ENCODE measurements at regions not wholly inside any gene's neighbourhood (a gene's known extent, or its start where the extent isn't known, plus 50 kb on each side); places are given as distances from the start of the nearest gene placed in this dataset.
"Not testable (repeated sequence)": the region's sequence is repeated elsewhere in the genome, so short reads cannot be mapped to it uniquely, and the experiment has no call there.

- no peaks in the 10 kb centered on the region for H3K4me1 Mint-ChIP-seq
- H3K27ac Mint-ChIP-seq: no peak overlapping the region
- H3K36me3 Mint-ChIP-seq (ENCODE audit: low read depth): no peaks in the 10 kb centered on the region
- intact Hi-C loops (cut with micrococcal nuclease): no loop called here
- no peaks in the 10 kb centered on the region for H3K9me3 Mint-ChIP-seq
- no peak for DNase-seq
- H3K4me3 Mint-ChIP-seq: no peak overlapping the region
- H3K27me3 Mint-ChIP-seq: no peaks in the 10 kb centered on the region
These were observed 335.2 kb upstream of the KCND2 start for GRCh38 chr7:119937745-119938144.

DNA sequence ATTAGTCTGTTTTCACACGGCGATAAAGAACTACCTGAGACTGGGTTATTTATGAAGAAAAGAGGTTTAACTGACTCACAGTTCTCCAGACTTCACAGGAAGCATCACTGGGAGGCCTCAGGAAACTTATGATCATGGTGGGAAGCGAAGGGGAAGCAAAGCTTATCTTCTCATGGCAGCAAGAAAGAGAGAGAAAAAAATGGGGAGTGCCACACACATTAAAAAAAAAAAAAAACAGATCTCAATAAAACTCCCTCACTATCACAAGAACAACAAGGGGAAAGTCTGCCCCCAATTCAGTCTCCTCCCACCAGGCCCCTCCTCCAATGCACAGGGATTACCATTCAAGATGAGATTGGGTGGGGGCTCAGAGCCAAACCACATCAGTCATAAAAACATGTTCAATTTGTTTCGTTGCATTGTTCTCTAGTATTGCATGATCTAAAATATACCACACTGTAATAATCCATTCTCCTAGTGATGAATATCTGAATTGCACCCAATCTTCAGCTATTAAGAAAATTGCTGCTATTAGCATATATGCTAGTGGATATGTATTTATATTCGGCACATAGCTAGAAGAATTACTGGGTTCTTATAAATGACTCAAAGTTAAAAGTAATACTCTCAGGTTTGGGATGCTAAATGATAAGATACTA, 328.9 kb upstream of the KCND2 start:
- no peaks in the 10 kb centered on the region for H3K27me3 Mint-ChIP-seq

GRCh38 chr7:119944601-119944972, 328.4 kb upstream of the KCND2 start:
- no peak overlapping the region for H3K4me3 Mint-ChIP-seq

More for the DNA sequence above, 328.9 kb upstream of the KCND2 start:
- no peaks in the 10 kb centered on the region for H3K4me1 Mint-ChIP-seq
- H3K9me3 Mint-ChIP-seq: no peaks in the 10 kb centered on the region
- no peak overlapping the region for H3K4me3 Mint-ChIP-seq
- no peaks in the 10 kb centered on the region for H3K36me3 Mint-ChIP-seq (ENCODE audit: low read depth)
- no peak overlapping the region for H3K27ac Mint-ChIP-seq
- intact Hi-C loops (cut with micrococcal nuclease): no loop called here
- DNase-seq: no peak

GRCh38 chr7:119945822-119946221, 327.2 kb upstream of the KCND2 start:
- Mint-ChIP-seq H3K9me3 (no peaks in the 10 kb centered on the region), H3K4me1 (no peaks in the 10 kb centered on the region), H3K36me3 (ENCODE audit: low read depth) (no peaks in the 10 kb centered on the region), H3K4me3 (no peak overlapping the region), H3K27me3 (no peaks in the 10 kb centered on the region), H3K27ac (no peak overlapping the region)
- intact Hi-C loops (cut with micrococcal nuclease): no loop called here
- no peak for DNase-seq

More at GRCh38 chr7:119944601-119944972, 328.4 kb upstream of the KCND2 start:
- intact Hi-C loops (cut with micrococcal nuclease): no loop called here
- no peak for DNase-seq
- no peak overlapping the region for H3K27ac Mint-ChIP-seq
- H3K36me3 Mint-ChIP-seq (ENCODE audit: low read depth): no peaks in the 10 kb centered on the region
- no peaks in the 10 kb centered on the region for H3K4me1 Mint-ChIP-seq
- no peaks in the 10 kb centered on the region for H3K27me3 Mint-ChIP-seq
- no peaks in the 10 kb centered on the region for H3K9me3 Mint-ChIP-seq

GRCh38 chr7:119949053-119949452, 323.9 kb upstream of the KCND2 start:
- Mint-ChIP-seq H3K36me3 (ENCODE audit: low read depth) (no peaks in the 10 kb centered on the region), H3K27ac (no peak overlapping the region), H3K4me3 (no peak overlapping the region), H3K27me3 (no peaks in the 10 kb centered on the region), H3K9me3 (no peaks in the 10 kb centered on the region), H3K4me1 (no peaks in the 10 kb centered on the region)
- DNase-seq: no peak
- intact Hi-C loops (cut with micrococcal nuclease): no loop called here

- H3K27ac Mint-ChIP-seq; H3K27me3 Mint-ChIP-seq; DNase-seq; H3K4me1 Mint-ChIP-seq; intact Hi-C loops (cut with micrococcal nuclease); H3K9me3 Mint-ChIP-seq; H3K36me3 Mint-ChIP-seq (ENCODE audit: low read depth); H3K4me3 Mint-ChIP-seq: not testable (repeated sequence)
These were observed 322.5 kb upstream of the KCND2 start for GRCh38 chr7:119950390-119951041.

- H3K27me3 Mint-ChIP-seq; H3K9me3 Mint-ChIP-seq; intact Hi-C loops (cut with micrococcal nuclease); H3K4me3 Mint-ChIP-seq; H3K4me1 Mint-ChIP-seq; H3K36me3 Mint-ChIP-seq (ENCODE audit: low read depth); DNase-seq; H3K27ac Mint-ChIP-seq: not testable (repeated sequence)
These were observed 321.4 kb upstream of the KCND2 start for GRCh38 chr7:119951614-119952013.

DNA sequence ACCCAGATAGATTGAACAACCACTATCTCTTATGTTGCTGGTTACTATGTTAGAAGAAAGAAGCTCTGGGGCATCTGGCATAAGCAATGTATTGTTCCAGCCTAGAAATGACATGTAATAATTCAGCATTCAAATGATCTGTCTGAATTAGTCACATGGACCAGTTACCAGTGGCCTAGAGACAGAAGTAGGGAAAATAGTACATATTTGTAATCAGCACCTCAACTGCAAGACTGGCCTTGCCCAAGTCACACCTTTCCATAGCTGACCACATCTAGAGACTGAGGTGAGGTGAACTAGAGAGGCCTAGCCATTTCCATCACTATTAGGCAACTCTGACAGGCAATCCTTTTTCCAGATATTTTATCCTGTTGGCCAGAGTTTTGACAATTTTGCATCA, 315.6 kb upstream of the KCND2 start:
- no peaks in the 10 kb centered on the region for H3K27me3 Mint-ChIP-seq
- no peak overlapping the region for H3K4me3 Mint-ChIP-seq
- peaks cover 3% of the 10 kb centered on the region for H3K9me3 Mint-ChIP-seq
- intact Hi-C loops (cut with micrococcal nuclease): no loop called here
- no peaks in the 10 kb centered on the region for H3K4me1 Mint-ChIP-seq
- no peak overlapping the region for H3K27ac Mint-ChIP-seq
- no peak for DNase-seq
- H3K36me3 Mint-ChIP-seq (ENCODE audit: low read depth): no peaks in the 10 kb centered on the region

GRCh38 chr7:119959811-119960210, 313.2 kb upstream of the KCND2 start:
- Mint-ChIP-seq H3K9me3 (peaks cover 3% of the 10 kb centered on the region), H3K36me3 (ENCODE audit: low read depth) (no peaks in the 10 kb centered on the region), H3K4me1 (no peaks in the 10 kb centered on the region), H3K27ac (no peak overlapping the region), H3K27me3 (no peaks in the 10 kb centered on the region), H3K4me3 (no peak overlapping the region)
- no peak for DNase-seq
- intact Hi-C loops (cut with micrococcal nuclease): no loop called here

GRCh38 chr7:119963654-119964053, 309.3 kb upstream of the KCND2 start:
- Mint-ChIP-seq H3K4me1 (no peaks in the 10 kb centered on the region), H3K9me3 (no peaks in the 10 kb centered on the region)
- intact Hi-C loops (cut with micrococcal nuclease): no loop called here

GRCh38 chr7:119964065-119964464, 308.9 kb upstream of the KCND2 start:
- intact Hi-C loops (cut with micrococcal nuclease): no loop called here
- H3K9me3 Mint-ChIP-seq: no peaks in the 10 kb centered on the region
- H3K27me3 Mint-ChIP-seq: no peaks in the 10 kb centered on the region
- no peak for DNase-seq
- H3K27ac Mint-ChIP-seq: no peak overlapping the region
- H3K4me1 Mint-ChIP-seq: no peaks in the 10 kb centered on the region
- H3K36me3 Mint-ChIP-seq (ENCODE audit: low read depth): no peaks in the 10 kb centered on the region
- H3K4me3 Mint-ChIP-seq: no peak overlapping the region

More at GRCh38 chr7:119963654-119964053, 309.3 kb upstream of the KCND2 start:
- Mint-ChIP-seq H3K36me3 (ENCODE audit: low read depth) (no peaks in the 10 kb centered on the region), H3K27me3 (no peaks in the 10 kb centered on the region), H3K4me3 (no peak overlapping the region), H3K27ac (no peak overlapping the region)
- no peak for DNase-seq

GRCh38 chr7:119964788-119965542, 308.0 kb upstream of the KCND2 start:
- DNase-seq: no peak
- Mint-ChIP-seq H3K4me3 (no peak overlapping the region), H3K36me3 (ENCODE audit: low read depth) (no peaks in the 10 kb centered on the region), H3K4me1 (no peaks in the 10 kb centered on the region), H3K9me3 (no peaks in the 10 kb centered on the region), H3K27ac (no peak overlapping the region), H3K27me3 (no peaks in the 10 kb centered on the region)
- intact Hi-C loops (cut with micrococcal nuclease): no loop called here

DNA sequence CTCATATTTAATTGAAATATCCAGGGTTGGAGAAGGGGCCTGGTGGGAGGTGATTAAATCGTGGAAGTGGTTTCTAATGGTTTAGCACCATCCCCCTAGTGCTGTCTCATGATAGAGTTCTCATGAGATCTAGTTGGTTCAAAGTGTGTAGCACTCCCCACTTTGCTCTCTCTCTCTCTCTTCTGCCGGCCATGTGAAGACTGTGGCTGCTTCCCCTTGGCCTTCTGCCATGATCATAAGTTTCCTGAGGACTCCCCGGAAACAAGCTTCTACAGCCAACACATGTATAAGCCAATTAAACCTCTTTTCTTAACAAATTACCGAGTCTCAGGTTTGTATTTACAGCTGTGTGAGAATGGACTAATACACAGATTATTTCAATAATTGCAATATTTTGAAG, 305.8 kb upstream of the KCND2 start:
- intact Hi-C loops (cut with micrococcal nuclease): no loop called here
- no peak for DNase-seq
- H3K4me1 Mint-ChIP-seq: no peaks in the 10 kb centered on the region
- H3K36me3 Mint-ChIP-seq (ENCODE audit: low read depth): no peaks in the 10 kb centered on the region
- no peak overlapping the region for H3K4me3 Mint-ChIP-seq
- H3K27ac Mint-ChIP-seq: no peak overlapping the region
- no peaks in the 10 kb centered on the region for H3K9me3 Mint-ChIP-seq
- no peaks in the 10 kb centered on the region for H3K27me3 Mint-ChIP-seq

- H3K4me1 Mint-ChIP-seq; H3K27me3 Mint-ChIP-seq; H3K36me3 Mint-ChIP-seq (ENCODE audit: low read depth); DNase-seq; intact Hi-C loops (cut with micrococcal nuclease); H3K9me3 Mint-ChIP-seq; H3K4me3 Mint-ChIP-seq; H3K27ac Mint-ChIP-seq: not testable (repeated sequence)
These were observed 304.6 kb upstream of the KCND2 start for GRCh38 chr7:119968411-119968810.
